Skeletal muscle cell (primary cell): ENCODE measurements at regions not wholly inside any gene's neighbourhood (a gene's known extent, or its start where the extent isn't known, plus 50 kb on each side); places are given as distances from the start of the nearest gene placed in this dataset.

Source experiments
- DNase-seq: peaks from one replicate; pipeline ENCODE4 v3.0.0-alpha.2; 2010; ENCODE audit warnings: low read depth
- H3K4me3 ChIP-seq: 2 replicates; pipeline ENCODE4 v1.5.1; 2011; ENCODE audit warnings: low read depth, mild to moderate bottlenecking, control low read depth, low read length, moderate library complexity

DNA sequence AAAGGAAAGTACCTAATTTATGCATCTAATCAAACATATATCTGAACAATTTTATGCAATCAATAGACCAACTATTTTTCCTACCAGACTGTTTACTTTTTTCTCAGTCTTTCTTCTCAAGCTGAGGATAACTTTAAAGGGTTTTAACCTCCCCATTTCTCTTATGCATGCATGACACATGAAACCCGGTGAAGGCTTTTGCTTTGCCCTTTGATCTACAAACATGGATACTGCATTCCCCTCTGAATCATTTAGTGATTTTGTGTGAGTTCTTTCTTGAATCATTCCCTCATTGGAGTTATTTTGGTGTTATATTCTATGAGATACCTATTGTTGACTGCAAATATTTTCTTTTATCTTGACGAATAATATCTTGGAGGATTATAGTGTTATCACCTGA, 931.9 kb upstream of the CNTNAP5 start:
- DNase-seq: no peak
- no peak overlapping the region for H3K4me3 ChIP-seq

- no peak overlapping the region for H3K4me3 ChIP-seq
- DNase-seq: no peak
Observed at GRCh38 chr2:123095219-123095835, 929.8 kb upstream of the CNTNAP5 start.

GRCh38 chr2:123098619-123099018, 926.5 kb upstream of the CNTNAP5 start:
- H3K4me3 ChIP-seq: no peak overlapping the region
- no peak for DNase-seq

- no peak for DNase-seq
- no peak overlapping the region for H3K4me3 ChIP-seq
Observed at GRCh38 chr2:123101434-123101833, 923.7 kb upstream of the CNTNAP5 start.

- DNase-seq: no peak
- no peak overlapping the region for H3K4me3 ChIP-seq
Observed at GRCh38 chr2:123103902-123104301, 921.2 kb upstream of the CNTNAP5 start.

DNA sequence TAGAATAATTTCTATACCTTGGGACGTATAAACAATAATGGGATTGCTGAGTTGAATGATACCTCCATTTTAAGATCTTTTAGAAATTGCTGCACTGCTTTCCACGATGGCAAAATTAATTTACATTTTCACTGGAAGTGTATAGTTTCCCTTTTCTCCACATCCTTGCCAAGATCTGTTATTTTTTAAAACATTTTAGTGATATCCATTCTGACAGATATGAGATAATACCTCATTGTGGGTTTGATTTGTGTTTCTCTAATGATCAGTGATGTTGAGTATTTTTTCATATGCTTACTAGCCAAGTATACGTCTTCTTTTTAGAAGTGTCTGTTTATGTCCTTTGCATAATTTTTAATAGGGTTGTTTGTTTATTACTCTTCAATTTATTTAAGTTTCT, 908.5 kb upstream of the CNTNAP5 start:
- DNase-seq: no peak
- no peak overlapping the region for H3K4me3 ChIP-seq

GRCh38 chr2:123127236-123127635, 897.9 kb upstream of the CNTNAP5 start:
- no peak overlapping the region for H3K4me3 ChIP-seq
- no peak for DNase-seq

GRCh38 chr2:123128951-123129350, 896.1 kb upstream of the CNTNAP5 start:
- DNase-seq: no peak
- H3K4me3 ChIP-seq: no peak overlapping the region

GRCh38 chr2:123136419-123136818, 888.7 kb upstream of the CNTNAP5 start:
- no peak overlapping the region for H3K4me3 ChIP-seq
- no peak for DNase-seq

- DNase-seq: no peak
- no peak overlapping the region for H3K4me3 ChIP-seq
Observed at GRCh38 chr2:123144082-123144481, 881.0 kb upstream of the CNTNAP5 start.

- no peak overlapping the region for H3K4me3 ChIP-seq
- DNase-seq: no peak
Observed at GRCh38 chr2:123153041-123153440, 872.0 kb upstream of the CNTNAP5 start.

GRCh38 chr2:123154195-123154594, 870.9 kb upstream of the CNTNAP5 start:
- no peak overlapping the region for H3K4me3 ChIP-seq
- no peak for DNase-seq

DNA sequence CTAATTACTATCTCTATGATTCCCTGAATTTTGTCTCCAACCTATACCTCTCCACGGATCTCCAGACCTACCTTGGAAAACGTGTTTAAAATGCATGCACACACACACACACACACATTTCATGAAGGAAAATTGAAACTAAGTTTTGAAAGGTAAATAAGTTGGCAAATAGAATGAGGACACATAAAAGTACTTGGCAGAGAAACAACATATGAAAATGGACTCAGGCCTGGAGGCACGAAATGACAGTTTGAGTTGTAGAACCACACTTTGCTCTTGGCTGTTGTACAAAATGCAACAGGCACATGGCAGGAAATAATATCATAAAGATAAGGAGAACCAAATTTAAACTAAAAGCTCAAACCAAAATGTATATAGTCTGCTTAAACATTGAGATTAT, 868.1 kb upstream of the CNTNAP5 start:
- no peak for DNase-seq

DNA sequence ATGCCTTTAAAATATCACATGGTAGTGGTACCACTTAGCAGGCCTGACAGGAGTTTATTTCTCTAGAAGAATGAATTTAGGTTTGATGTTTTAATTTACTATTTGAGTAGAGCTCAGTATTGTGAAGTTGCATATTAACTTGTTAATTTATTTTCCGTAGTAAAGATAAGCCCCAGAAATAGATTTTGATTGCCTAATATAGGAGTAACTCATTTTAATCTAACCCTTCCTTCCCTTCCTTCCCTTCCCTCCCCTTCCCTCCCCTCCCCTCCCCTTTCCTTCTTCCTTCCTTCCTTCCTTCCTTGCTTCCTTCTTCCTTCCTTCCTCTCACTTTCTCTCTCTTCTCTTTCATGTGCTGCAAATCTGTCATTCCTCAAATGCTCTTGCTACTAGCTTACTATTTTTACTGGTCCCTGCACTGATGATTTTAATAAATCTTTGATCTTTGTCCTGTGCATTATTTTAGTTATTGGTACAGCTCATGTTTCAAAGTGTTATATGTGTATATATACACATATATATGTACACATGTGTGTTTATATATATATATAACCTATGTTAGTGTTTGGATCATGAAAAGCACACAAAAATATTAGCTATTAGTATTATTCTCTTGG, 862.6 kb upstream of the CNTNAP5 start:
- DNase-seq: no peak
- H3K4me3 ChIP-seq: no peak overlapping the region

More for the DNA sequence above, 868.1 kb upstream of the CNTNAP5 start:
- no peak overlapping the region for H3K4me3 ChIP-seq

- no peak overlapping the region for H3K4me3 ChIP-seq
- DNase-seq: no peak
Observed at GRCh38 chr2:123163398-123163797, 861.7 kb upstream of the CNTNAP5 start.

DNA sequence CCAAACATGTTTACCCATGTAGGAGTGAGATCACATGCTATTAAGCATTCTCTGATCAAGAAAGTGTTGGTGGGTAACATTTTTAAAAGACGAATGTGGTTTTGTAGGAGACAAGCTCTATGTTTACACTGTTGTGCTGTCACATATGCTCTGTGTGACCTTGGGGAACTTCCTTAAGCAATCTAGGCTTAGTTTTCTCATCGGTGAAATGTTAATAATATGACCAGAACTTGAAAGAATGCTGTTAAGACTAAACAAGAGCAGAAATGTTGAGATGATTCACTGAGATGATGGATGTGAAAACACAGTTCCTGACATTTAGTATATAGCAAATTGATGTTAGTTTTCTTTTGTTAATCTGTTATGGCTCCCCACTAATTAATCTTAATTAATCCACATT, 860.9 kb upstream of the CNTNAP5 start:
- H3K4me3 ChIP-seq: no peak overlapping the region
- DNase-seq: no peak

- no peak for DNase-seq
- no peak overlapping the region for H3K4me3 ChIP-seq
Observed at GRCh38 chr2:123165616-123166015, 859.5 kb upstream of the CNTNAP5 start.

GRCh38 chr2:123179526-123179925, 845.6 kb upstream of the CNTNAP5 start:
- no peak for DNase-seq
- H3K4me3 ChIP-seq: no peak overlapping the region

- H3K4me3 ChIP-seq: no peak overlapping the region
- DNase-seq: no peak
Observed at GRCh38 chr2:123195957-123196356, 829.1 kb upstream of the CNTNAP5 start.

DNA sequence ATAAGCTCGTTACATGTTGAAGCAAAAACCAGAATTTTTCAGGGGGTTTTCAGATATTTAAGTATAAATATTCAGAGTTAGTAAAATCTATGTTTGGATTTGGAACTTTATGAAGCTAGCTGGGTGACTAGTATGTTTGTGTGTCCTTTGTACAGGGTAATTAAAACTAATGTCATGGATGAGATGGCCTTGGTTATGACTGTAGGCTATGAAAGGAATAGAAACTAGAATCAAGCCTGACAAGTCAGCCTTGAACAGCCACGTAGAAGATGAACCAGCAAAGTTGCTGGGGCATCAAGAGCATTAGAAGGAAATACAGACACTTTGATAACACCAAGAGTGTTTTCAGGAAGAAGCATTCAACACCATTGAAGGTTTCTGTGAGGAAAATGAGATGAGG, 825.1 kb upstream of the CNTNAP5 start:
- no peak for DNase-seq

DNA sequence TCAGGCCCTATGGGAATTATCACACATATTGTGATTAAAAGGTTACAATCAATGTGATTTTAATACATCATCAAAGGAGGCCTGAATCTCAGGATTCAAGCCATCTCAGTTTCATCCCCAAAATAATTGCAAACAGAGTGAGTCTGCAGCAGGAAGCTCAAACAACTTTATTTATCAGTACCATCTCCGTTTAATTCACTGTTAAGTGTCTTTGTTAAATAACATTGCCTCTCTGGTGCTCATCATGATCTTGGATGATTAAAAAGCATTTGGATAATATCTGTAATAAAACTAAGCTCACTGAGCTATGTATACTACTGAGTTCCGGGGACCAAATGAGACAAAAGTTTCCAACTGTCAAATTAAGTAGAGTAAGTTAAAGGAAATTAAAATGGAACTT, 817.8 kb upstream of the CNTNAP5 start:
- no peak for DNase-seq
- no peak overlapping the region for H3K4me3 ChIP-seq

More for the DNA sequence above, 825.1 kb upstream of the CNTNAP5 start:
- H3K4me3 ChIP-seq: no peak overlapping the region
